ENCODE measurements at regions not wholly inside any gene's neighbourhood (a gene's known extent, or its start where the extent isn't known, plus 50 kb on each side); places are given as distances from the start of the nearest gene placed in this dataset.
"Not testable (repeated sequence)": the region's sequence is repeated elsewhere in the genome, so short reads cannot be mapped to it uniquely, and the experiment has no call there.

DNA sequence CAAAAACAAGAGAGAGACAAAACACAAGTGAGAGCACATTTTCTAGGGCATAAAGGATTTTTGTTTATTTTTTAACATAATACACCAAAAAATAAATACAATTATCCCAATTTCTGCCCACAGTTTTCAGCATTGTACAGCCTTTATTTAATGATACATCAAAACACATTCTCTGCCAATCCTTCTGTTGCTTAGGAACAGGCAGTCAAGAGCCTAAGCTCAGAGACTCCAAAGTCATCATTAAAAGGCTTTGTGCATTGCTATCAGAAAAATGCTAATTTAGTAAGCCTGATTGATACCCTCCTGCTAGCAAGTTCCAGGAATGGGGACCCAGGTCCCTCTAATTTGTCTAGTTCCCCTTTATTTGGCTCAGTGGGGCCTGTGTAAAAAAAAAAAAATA, 536.5 kb downstream of the RPS29 start:
- no peak for DNase-seq (ENCODE audit: low read depth in 2 of 2)
- no peak overlapping the region for H3K4me3 ChIP-seq (replicated peaks in 1 of 2; ENCODE audit: low read depth in 2 of 2, low read length in 2 of 2)
- TF ChIP-seq, protein P1, sequence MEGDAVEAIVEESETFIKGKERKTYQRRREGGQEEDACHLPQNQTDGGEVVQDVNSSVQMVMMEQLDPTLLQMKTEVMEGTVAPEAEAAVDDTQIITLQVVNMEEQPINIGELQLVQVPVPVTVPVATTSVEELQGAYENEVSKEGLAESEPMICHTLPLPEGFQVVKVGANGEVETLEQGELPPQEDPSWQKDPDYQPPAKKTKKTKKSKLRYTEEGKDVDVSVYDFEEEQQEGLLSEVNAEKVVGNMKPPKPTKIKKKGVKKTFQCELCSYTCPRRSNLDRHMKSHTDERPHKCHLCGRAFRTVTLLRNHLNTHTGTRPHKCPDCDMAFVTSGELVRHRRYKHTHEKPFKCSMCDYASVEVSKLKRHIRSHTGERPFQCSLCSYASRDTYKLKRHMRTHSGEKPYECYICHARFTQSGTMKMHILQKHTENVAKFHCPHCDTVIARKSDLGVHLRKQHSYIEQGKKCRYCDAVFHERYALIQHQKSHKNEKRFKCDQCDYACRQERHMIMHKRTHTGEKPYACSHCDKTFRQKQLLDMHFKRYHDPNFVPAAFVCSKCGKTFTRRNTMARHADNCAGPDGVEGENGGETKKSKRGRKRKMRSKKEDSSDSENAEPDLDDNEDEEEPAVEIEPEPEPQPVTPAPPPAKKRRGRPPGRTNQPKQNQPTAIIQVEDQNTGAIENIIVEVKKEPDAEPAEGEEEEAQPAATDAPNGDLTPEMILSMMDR (IDR thresholded peaks at IDR 0.05; ENCODE audit: low read depth, low read length), result no peak

GRCh38 chr14:49044981-49045380, 541.2 kb downstream of the RPS29 start:
- no peak for DNase-seq (ENCODE audit: low read depth in 2 of 2)
- TF ChIP-seq, protein P1 (IDR thresholded peaks at IDR 0.05; ENCODE audit: low read depth, low read length), result no peak
- H3K4me3 ChIP-seq (replicated peaks in 1 of 2; ENCODE audit: low read depth in 2 of 2, low read length in 2 of 2), result no peak overlapping the region

- H3K4me3 ChIP-seq (replicated peaks in 1 of 2; ENCODE audit: low read depth in 2 of 2, low read length in 2 of 2), result no peak overlapping the region
- no peak for DNase-seq (ENCODE audit: low read depth in 2 of 2)
- TF ChIP-seq, protein P1 (IDR thresholded peaks at IDR 0.05; ENCODE audit: low read depth, low read length), result no peak
These were observed 549.1 kb downstream of the RPS29 start for GRCh38 chr14:49036984-49037516.

GRCh38 chr14:49036266-49036665, 549.9 kb downstream of the RPS29 start:
- TF ChIP-seq, protein P1 (IDR thresholded peaks at IDR 0.05; ENCODE audit: low read depth, low read length), result no peak

DNA sequence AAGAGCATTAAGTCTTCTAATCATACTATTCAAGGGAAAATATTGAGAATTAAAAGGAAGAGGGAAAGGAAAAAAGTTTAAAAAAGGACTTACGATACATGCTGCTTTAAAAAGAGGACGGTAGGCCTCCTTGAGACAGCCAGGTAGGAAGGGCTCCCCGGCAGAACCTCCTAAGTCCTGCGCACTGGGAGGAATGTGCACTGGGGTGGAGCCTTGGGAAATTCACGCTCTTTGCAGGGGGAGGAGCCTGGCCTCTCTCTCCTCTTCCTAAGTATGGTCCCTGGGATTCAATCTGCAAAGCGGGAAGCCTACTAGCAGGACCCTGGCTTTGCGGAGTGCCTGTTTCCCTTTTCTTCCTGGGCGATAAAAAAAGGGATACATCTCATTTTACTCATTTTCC, 553.0 kb downstream of the RPS29 start:
- TF ChIP-seq, protein P1 (IDR thresholded peaks at IDR 0.05; ENCODE audit: low read depth, low read length), result no peak
- no peak for DNase-seq (ENCODE audit: low read depth in 2 of 2)
- no peak overlapping the region for H3K4me3 ChIP-seq (replicated peaks in 1 of 2; ENCODE audit: low read depth in 2 of 2, low read length in 2 of 2)

More at GRCh38 chr14:49036266-49036665, 549.9 kb downstream of the RPS29 start:
- no peak for DNase-seq (ENCODE audit: low read depth in 2 of 2)
- H3K4me3 ChIP-seq (replicated peaks in 1 of 2; ENCODE audit: low read depth in 2 of 2, low read length in 2 of 2), result no peak overlapping the region

DNA sequence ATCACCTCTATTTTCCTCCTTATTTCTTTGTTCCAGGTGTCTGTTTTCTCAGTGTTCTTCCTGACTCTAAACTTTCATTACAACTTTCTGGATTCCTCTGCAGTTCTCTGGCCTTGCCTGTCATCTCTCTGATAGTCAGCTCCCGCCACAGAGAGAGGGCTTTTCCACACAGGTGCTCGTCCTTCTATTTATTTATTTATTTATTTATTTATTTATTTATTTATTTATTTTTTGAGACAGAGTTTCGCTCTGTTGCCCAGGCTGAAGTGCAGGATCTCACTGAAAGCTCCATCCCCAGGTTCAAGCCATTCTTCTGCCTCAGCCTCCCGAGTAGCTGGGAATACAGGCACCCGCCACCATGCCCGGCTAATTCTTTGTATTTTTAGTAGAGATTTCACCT, 554.5 kb downstream of the RPS29 start:
- H3K4me3 ChIP-seq (replicated peaks in 1 of 2; ENCODE audit: low read depth in 2 of 2, low read length in 2 of 2); DNase-seq (ENCODE audit: low read depth in 2 of 2): not testable (repeated sequence)

GRCh38 chr14:49019467-49020115, 566.6 kb downstream of the RPS29 start:
- TF ChIP-seq, protein P1 (IDR thresholded peaks at IDR 0.05; ENCODE audit: low read depth, low read length), result no peak
- H3K4me3 ChIP-seq (replicated peaks in 1 of 2; ENCODE audit: low read depth in 2 of 2, low read length in 2 of 2), result no peak overlapping the region
- no peak for DNase-seq (ENCODE audit: low read depth in 2 of 2)
